ENCODE measurements at regions not wholly inside any gene's neighbourhood (a gene's known extent, or its start where the extent isn't known, plus 50 kb on each side); places are given as distances from the start of the nearest gene placed in this dataset.

- DNase-seq = no peak
- H2AFZ ChIP-seq = no peak overlapping the region
- no peaks in the 10 kb centered on the region for H3K9me2 ChIP-seq (ENCODE audit: insufficient read depth)
- in situ Hi-C loops (cut with MboI) = no loop called here
- H3K4me2 ChIP-seq (ENCODE audit: unreplicated experiment) = no peak overlapping the region
- H3K79me2 ChIP-seq (ENCODE audit: insufficient read depth) = no peaks in the 10 kb centered on the region
- no peaks in the 10 kb centered on the region for H3K36me3 ChIP-seq (ENCODE audit: low read depth)
- H3K27me3 ChIP-seq (replicated peaks; ENCODE audit: insufficient read depth) = no peaks in the 10 kb centered on the region
- H3K9ac ChIP-seq = no peak overlapping the region
- no peaks in the 10 kb centered on the region for H4K20me1 ChIP-seq (ENCODE audit: insufficient read depth)
- no peak overlapping the region for H3K4me3 ChIP-seq
- H3K4me1 ChIP-seq (ENCODE audit: insufficient read depth) = peaks cover 14% of the 10 kb centered on the region
- no peak overlapping the region for H3K27ac ChIP-seq
- TF ChIP-seq EZH2phosphoT487 (IDR thresholded peaks at IDR 0.05; ENCODE audit: insufficient read depth, low read depth) (no peak), EZH2 (IDR thresholded peaks at IDR 0.05; ENCODE audit: insufficient read depth, poor library complexity, severe bottlenecking) (no peak)
- H3F3A ChIP-seq (ENCODE audit: insufficient read depth) = peaks cover 6% of the 10 kb centered on the region; the same call in 1 of the 2 replicates
- no peaks in the 10 kb centered on the region for H3K9me3 ChIP-seq (ENCODE audit: low read depth)
- WGBS, 2 experiments (ENCODE audit: low coverage in 1 of 2, low lambda C conversion rate in 2 of 2, missing lambda C conversion rate in 2 of 2) = 82% methylated on average over 5 of the region's 5 CpGs
Observed at GRCh38 chr9:107190936-107191290, 92.2 kb upstream of the RAD23B start.

DNA sequence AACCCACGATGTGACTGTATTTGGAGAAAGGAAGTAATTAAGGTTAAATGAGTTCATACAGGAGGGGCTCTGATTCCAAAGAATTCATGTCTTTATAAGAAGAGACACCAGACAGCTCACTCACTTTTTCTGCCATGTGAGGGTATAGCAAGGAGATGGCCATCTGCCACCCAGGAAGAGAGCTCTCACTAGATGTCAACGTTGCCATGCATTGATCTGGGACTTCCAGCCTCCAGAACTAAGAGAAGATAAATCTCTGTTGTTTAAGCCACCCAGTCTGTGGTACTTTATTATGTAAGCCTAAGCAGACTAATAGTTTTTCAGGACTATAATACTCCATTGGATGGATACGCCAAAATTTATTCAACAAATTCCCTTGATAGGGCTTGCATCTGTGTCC is 89.8 kb upstream of the RAD23B start:
- Histone ChIP-seq H3K27me3 (replicated peaks; ENCODE audit: insufficient read depth) (no peaks in the 10 kb centered on the region), H3K4me2 (ENCODE audit: unreplicated experiment) (no peak overlapping the region), H3K9ac (no peak overlapping the region), H3K4me3 (no peak overlapping the region), H3K79me2 (ENCODE audit: insufficient read depth) (no peaks in the 10 kb centered on the region), H3K27ac (no peak overlapping the region), H3K36me3 (ENCODE audit: low read depth) (no peaks in the 10 kb centered on the region), H3F3A (ENCODE audit: insufficient read depth) (peaks cover 6% of the 10 kb centered on the region; the same call in 1 of the 2 replicates), H3K9me2 (ENCODE audit: insufficient read depth) (no peaks in the 10 kb centered on the region), H3K4me1 (ENCODE audit: insufficient read depth) (peaks cover 14% of the 10 kb centered on the region), H3K9me3 (ENCODE audit: low read depth) (no peaks in the 10 kb centered on the region), H2AFZ (no peak overlapping the region), H4K20me1 (ENCODE audit: insufficient read depth) (no peaks in the 10 kb centered on the region)
- 52 to 63% methylated on average over 3 of the region's 3 CpGs for WGBS, 2 experiments (ENCODE audit: low coverage in 1 of 2, low lambda C conversion rate in 2 of 2, missing lambda C conversion rate in 2 of 2)
- no peak for TF ChIP-seq EZH2 (IDR thresholded peaks at IDR 0.05; ENCODE audit: insufficient read depth, poor library complexity, severe bottlenecking)
- no peak for TF ChIP-seq EZH2phosphoT487 (IDR thresholded peaks at IDR 0.05; ENCODE audit: insufficient read depth, low read depth)
- DNase-seq = no peak
- in situ Hi-C loops (cut with MboI) = no loop called here

DNA sequence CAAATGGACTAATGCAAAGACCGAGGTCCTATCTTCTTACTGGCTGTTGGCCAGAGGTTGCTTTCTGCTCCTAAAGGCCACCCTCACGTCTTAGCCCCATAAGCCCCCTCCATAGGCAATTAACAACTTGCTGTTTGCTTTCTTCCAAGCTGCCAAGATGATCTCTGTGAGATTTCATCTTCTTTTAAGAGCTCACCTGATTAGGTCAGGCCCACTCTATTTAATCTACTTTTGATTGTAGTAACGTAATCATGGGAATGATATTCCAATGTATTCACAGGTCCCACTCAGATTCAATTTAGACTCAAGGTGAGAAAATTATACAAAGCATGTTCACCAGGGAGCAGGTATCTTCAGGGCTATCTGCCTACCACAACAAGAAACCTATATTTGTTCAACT is 84.4 kb upstream of the RAD23B start:
- 77 to 81% methylated on average over 3 of the region's 3 CpGs for WGBS, 2 experiments (ENCODE audit: low coverage in 1 of 2, low lambda C conversion rate in 2 of 2, missing lambda C conversion rate in 2 of 2)
- in situ Hi-C loops (cut with MboI) = no loop called here
- DNase-seq = no peak

DNA sequence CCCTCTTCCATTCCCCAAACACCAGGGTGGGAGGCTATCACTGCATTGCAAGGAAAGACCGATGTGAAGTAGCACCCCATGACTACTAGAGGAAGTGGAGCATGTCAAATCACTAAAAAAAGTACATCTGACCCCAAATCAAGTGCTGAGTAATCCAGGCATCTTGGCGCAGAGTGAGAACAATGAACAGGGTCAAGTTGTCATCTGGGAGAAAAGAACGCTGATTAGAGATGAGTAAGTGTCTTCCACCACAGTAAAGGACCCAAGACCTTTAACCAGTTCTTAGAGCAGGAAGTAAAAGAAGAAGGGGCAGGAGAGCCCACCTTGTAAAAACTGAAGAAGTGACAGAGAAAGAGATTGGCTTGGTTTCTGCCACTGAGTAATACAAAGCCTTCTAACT is 75.0 kb upstream of the RAD23B start:
- Histone ChIP-seq H3K27ac (no peak overlapping the region), H3K27me3 (replicated peaks; ENCODE audit: insufficient read depth) (no peaks in the 10 kb centered on the region), H3K9me2 (ENCODE audit: insufficient read depth) (no peaks in the 10 kb centered on the region), H4K20me1 (ENCODE audit: insufficient read depth) (no peaks in the 10 kb centered on the region), H3K9me3 (ENCODE audit: low read depth) (no peaks in the 10 kb centered on the region), H3K36me3 (ENCODE audit: low read depth) (no peaks in the 10 kb centered on the region), H3K9ac (no peak overlapping the region), H3K4me2 (ENCODE audit: unreplicated experiment) (peak overlapping the region; percentile 7), H3F3A (ENCODE audit: insufficient read depth) (peaks cover 16% of the 10 kb centered on the region), H3K4me3 (no peak overlapping the region), H3K4me1 (ENCODE audit: insufficient read depth) (peaks cover 15% of the 10 kb centered on the region), H3K79me2 (ENCODE audit: insufficient read depth) (no peaks in the 10 kb centered on the region), H2AFZ (peak overlapping the region; percentile 18; the same call in 1 of the 2 replicates)
- TF ChIP-seq EZH2 (IDR thresholded peaks at IDR 0.05; ENCODE audit: insufficient read depth, poor library complexity, severe bottlenecking) (no peak), EZH2phosphoT487 (IDR thresholded peaks at IDR 0.05; ENCODE audit: insufficient read depth, low read depth) (no peak)
- peak; percentile 52 for DNase-seq
- in situ Hi-C loops (cut with MboI) = no loop called here
- WGBS, 2 experiments (ENCODE audit: low coverage in 1 of 2, low lambda C conversion rate in 2 of 2, missing lambda C conversion rate in 2 of 2) = 23 to 26% methylated on average over 3 of the region's 3 CpGs

More for the DNA sequence above, 84.4 kb upstream of the RAD23B start:
- H3K79me2 ChIP-seq (ENCODE audit: insufficient read depth) = no peaks in the 10 kb centered on the region
- H2AFZ ChIP-seq = no peak overlapping the region
- no peaks in the 10 kb centered on the region for H3K27me3 ChIP-seq (replicated peaks; ENCODE audit: insufficient read depth)
- no peak overlapping the region for H3K9ac ChIP-seq
- no peaks in the 10 kb centered on the region for H3K9me3 ChIP-seq (ENCODE audit: low read depth)
- H4K20me1 ChIP-seq (ENCODE audit: insufficient read depth) = no peaks in the 10 kb centered on the region
- H3K9me2 ChIP-seq (ENCODE audit: insufficient read depth) = no peaks in the 10 kb centered on the region
- TF ChIP-seq EZH2phosphoT487 (IDR thresholded peaks at IDR 0.05; ENCODE audit: insufficient read depth, low read depth) (no peak), EZH2 (IDR thresholded peaks at IDR 0.05; ENCODE audit: insufficient read depth, poor library complexity, severe bottlenecking) (no peak)
- no peak overlapping the region for H3K4me3 ChIP-seq
- H3K36me3 ChIP-seq (ENCODE audit: low read depth) = no peaks in the 10 kb centered on the region
- no peak overlapping the region for H3K4me2 ChIP-seq (ENCODE audit: unreplicated experiment)
- no peaks in the 10 kb centered on the region for H3F3A ChIP-seq (ENCODE audit: insufficient read depth)
- no peaks in the 10 kb centered on the region for H3K4me1 ChIP-seq (ENCODE audit: insufficient read depth)
- no peak overlapping the region for H3K27ac ChIP-seq

GRCh38 chr9:107210775-107211174 is 72.3 kb upstream of the RAD23B start:
- Histone ChIP-seq H3F3A (ENCODE audit: insufficient read depth) (peaks cover 40% of the 10 kb centered on the region), H4K20me1 (ENCODE audit: insufficient read depth) (no peaks in the 10 kb centered on the region), H3K9ac (no peak overlapping the region), H3K9me3 (ENCODE audit: low read depth) (no peaks in the 10 kb centered on the region), H3K79me2 (ENCODE audit: insufficient read depth) (no peaks in the 10 kb centered on the region), H3K27ac (no peak overlapping the region), H2AFZ (no peak overlapping the region), H3K4me1 (ENCODE audit: insufficient read depth) (peaks cover 41% of the 10 kb centered on the region), H3K9me2 (ENCODE audit: insufficient read depth) (no peaks in the 10 kb centered on the region; the same call in 1 of the 2 replicates), H3K27me3 (replicated peaks; ENCODE audit: insufficient read depth) (no peaks in the 10 kb centered on the region), H3K36me3 (ENCODE audit: low read depth) (no peaks in the 10 kb centered on the region), H3K4me3 (no peak overlapping the region), H3K4me2 (ENCODE audit: unreplicated experiment) (no peak overlapping the region)
- no peak for DNase-seq
- WGBS, 2 experiments (ENCODE audit: low coverage in 1 of 2, low lambda C conversion rate in 2 of 2, missing lambda C conversion rate in 2 of 2) = 96 to 98% methylated on average over 6 of the region's 6 CpGs
- in situ Hi-C loops (cut with MboI) = no loop called here
- TF ChIP-seq EZH2phosphoT487 (IDR thresholded peaks at IDR 0.05; ENCODE audit: insufficient read depth, low read depth) (no peak), EZH2 (IDR thresholded peaks at IDR 0.05; ENCODE audit: insufficient read depth, poor library complexity, severe bottlenecking) (no peak)

Measured in GM23248 (cell line).